ENCODE measurements at regions not wholly inside any gene's neighbourhood (a gene's known extent, or its start where the extent isn't known, plus 50 kb on each side); places are given as distances from the start of the nearest gene placed in this dataset.

DNA sequence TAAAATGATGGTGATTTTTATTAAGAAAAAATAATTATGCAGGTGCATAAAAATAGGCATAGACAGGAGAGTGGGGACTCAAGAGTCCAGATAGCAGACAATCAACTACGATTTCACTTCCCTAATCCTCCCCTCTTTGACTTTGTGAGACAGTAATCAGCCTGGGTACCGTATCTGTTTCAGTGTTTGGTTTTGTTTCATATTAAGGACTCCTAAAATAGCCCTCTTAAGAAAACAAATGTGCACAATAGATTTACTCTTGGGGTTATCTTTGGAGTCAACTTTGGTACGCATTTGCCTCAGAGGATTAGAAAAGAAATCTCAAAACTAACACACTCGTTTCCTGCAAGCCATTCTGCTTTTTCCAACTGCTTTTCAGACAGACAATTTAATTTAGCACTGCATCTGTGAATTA is 96.3 kb downstream of the ZNF608 start:
- TF ChIP-seq, protein P1, sequence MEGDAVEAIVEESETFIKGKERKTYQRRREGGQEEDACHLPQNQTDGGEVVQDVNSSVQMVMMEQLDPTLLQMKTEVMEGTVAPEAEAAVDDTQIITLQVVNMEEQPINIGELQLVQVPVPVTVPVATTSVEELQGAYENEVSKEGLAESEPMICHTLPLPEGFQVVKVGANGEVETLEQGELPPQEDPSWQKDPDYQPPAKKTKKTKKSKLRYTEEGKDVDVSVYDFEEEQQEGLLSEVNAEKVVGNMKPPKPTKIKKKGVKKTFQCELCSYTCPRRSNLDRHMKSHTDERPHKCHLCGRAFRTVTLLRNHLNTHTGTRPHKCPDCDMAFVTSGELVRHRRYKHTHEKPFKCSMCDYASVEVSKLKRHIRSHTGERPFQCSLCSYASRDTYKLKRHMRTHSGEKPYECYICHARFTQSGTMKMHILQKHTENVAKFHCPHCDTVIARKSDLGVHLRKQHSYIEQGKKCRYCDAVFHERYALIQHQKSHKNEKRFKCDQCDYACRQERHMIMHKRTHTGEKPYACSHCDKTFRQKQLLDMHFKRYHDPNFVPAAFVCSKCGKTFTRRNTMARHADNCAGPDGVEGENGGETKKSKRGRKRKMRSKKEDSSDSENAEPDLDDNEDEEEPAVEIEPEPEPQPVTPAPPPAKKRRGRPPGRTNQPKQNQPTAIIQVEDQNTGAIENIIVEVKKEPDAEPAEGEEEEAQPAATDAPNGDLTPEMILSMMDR (IDR thresholded peaks at IDR 0.05) = no peak
- TF ChIP-seq POLR2A (IDR thresholded peaks at IDR 0.05) = no peak

All from right lobe of liver (tissue), 4 donors.